Activated T-helper 2 cell treated with anti-CD3 and anti-CD28 coated beads, Interferon-gamma antibody, Interleukin-2, Interleukin-4, amounts not matched to agents 10 μg/mL and 5 μg/mL and 100 μg/mL, durations not matched to agents 14 hours and 24 hours and 36 hours (primary cell): ENCODE measurements at regions not wholly inside any gene's neighbourhood (a gene's known extent, or its start where the extent isn't known, plus 50 kb on each side); places are given as distances from the start of the nearest gene placed in this dataset.

Experiments
- DNase-seq: peaks from one replicate; pipeline ENCODE4 v3.0.0; 2021; ENCODE audit warnings: low spot score
- H3K27ac Mint-ChIP-seq: one replicate; pipeline ENCODE4 v1.8.0; 2021; ENCODE audit warnings: mixed read lengths
- H3K27me3 Mint-ChIP-seq: one replicate; pipeline ENCODE4 v1.8.0; 2021; ENCODE audit warnings: low read depth, mixed read lengths
- H3K36me3 Mint-ChIP-seq: one replicate; pipeline ENCODE4 v1.8.0; 2021; ENCODE audit warnings: low read depth, mixed read lengths
- H3K4me1 Mint-ChIP-seq: one replicate; pipeline ENCODE4 v1.8.0; 2021; ENCODE audit warnings: low read depth, mixed read lengths
- H3K4me3 Mint-ChIP-seq: one replicate; pipeline ENCODE4 v1.8.0; 2021; ENCODE audit warnings: low read depth, mild to moderate bottlenecking, moderate library complexity, mixed read lengths
- H3K9me3 Mint-ChIP-seq: one replicate; pipeline ENCODE4 v1.8.0; 2021; ENCODE audit warnings: mixed read lengths
- intact Hi-C: fragments of 100-400 bp; cut with micrococcal nuclease; formaldehyde crosslinking; loops from one replicate; pipeline ENCODE4 v1.15.1; 2023

- H3K27ac Mint-ChIP-seq: no peak overlapping the region
- H3K27me3 Mint-ChIP-seq: no peaks in the 10 kb centered on the region
- H3K36me3 Mint-ChIP-seq: no peaks in the 10 kb centered on the region
- no peak overlapping the region for H3K4me3 Mint-ChIP-seq
- intact Hi-C loops: no loop called here
- no peak for DNase-seq
- H3K4me1 Mint-ChIP-seq: no peaks in the 10 kb centered on the region
- peaks cover 12% of the 10 kb centered on the region for H3K9me3 Mint-ChIP-seq
Observed at GRCh38 chr10:31694126-31694685, 234.4 kb downstream of the ARHGAP12 start.

- intact Hi-C loops: no loop called here
- DNase-seq: no peak
- peaks cover 18% of the 10 kb centered on the region for H3K9me3 Mint-ChIP-seq
- H3K27me3 Mint-ChIP-seq: no peaks in the 10 kb centered on the region
- no peak overlapping the region for H3K27ac Mint-ChIP-seq
- H3K4me1 Mint-ChIP-seq: no peaks in the 10 kb centered on the region
- H3K36me3 Mint-ChIP-seq: no peaks in the 10 kb centered on the region
- H3K4me3 Mint-ChIP-seq: no peak overlapping the region
Observed at GRCh38 chr10:31693491-31693890, 235.1 kb downstream of the ARHGAP12 start.

- Mint-ChIP-seq H3K27me3 (no peaks in the 10 kb centered on the region), H3K9me3 (peaks cover 38% of the 10 kb centered on the region), H3K4me1 (no peaks in the 10 kb centered on the region), H3K36me3 (no peaks in the 10 kb centered on the region), H3K4me3 (no peak overlapping the region), H3K27ac (no peak overlapping the region)
- intact Hi-C loops: loop anchor here (5.0 to 10.0 kb wide), 2 partner anchors 58 to 904 kb away; no protein-coding TSS in a partner anchor
- DNase-seq: no peak
Observed at GRCh38 chr10:31689233-31689632, 239.4 kb downstream of the ARHGAP12 start.

- Mint-ChIP-seq H3K27me3 (no peaks in the 10 kb centered on the region), H3K27ac (no peak overlapping the region), H3K4me3 (no peak overlapping the region), H3K9me3 (peaks cover 49% of the 10 kb centered on the region), H3K36me3 (no peaks in the 10 kb centered on the region), H3K4me1 (no peaks in the 10 kb centered on the region)
- intact Hi-C loops: loop anchor here (5.0 to 10.0 kb wide), 2 partner anchors 59 to 903 kb away; no protein-coding TSS in a partner anchor
- DNase-seq: no peak
Observed at GRCh38 chr10:31687663-31688482, 240.8 kb downstream of the ARHGAP12 start.

GRCh38 chr10:31686599-31686998, 242.0 kb downstream of the ARHGAP12 start:
- no peak for DNase-seq
- no peaks in the 10 kb centered on the region for H3K4me1 Mint-ChIP-seq
- intact Hi-C loops: loop anchor here (5.0 to 10.0 kb wide), 2 partner anchors 61 to 902 kb away; no protein-coding TSS in a partner anchor
- H3K4me3 Mint-ChIP-seq: no peak overlapping the region
- no peaks in the 10 kb centered on the region for H3K36me3 Mint-ChIP-seq
- H3K9me3 Mint-ChIP-seq: peaks cover 61% of the 10 kb centered on the region
- H3K27ac Mint-ChIP-seq: no peak overlapping the region
- no peaks in the 10 kb centered on the region for H3K27me3 Mint-ChIP-seq

- Mint-ChIP-seq H3K9me3 (peaks cover 44% of the 10 kb centered on the region), H3K4me3 (no peak overlapping the region), H3K27ac (no peak overlapping the region), H3K36me3 (no peaks in the 10 kb centered on the region), H3K27me3 (no peaks in the 10 kb centered on the region), H3K4me1 (no peaks in the 10 kb centered on the region)
- intact Hi-C loops: loop anchor here (10.0 kb wide), 1 partner anchor 899 kb away; no protein-coding TSS in a partner anchor
- DNase-seq: no peak
Observed at GRCh38 chr10:31683682-31684081, 244.9 kb downstream of the ARHGAP12 start.

- intact Hi-C loops: loop anchor here (10.0 kb wide), 1 partner anchor 895 kb away; no protein-coding TSS in a partner anchor
- no peak for DNase-seq
- no peaks in the 10 kb centered on the region for H3K27me3 Mint-ChIP-seq
Observed at GRCh38 chr10:31679936-31680335, 248.7 kb downstream of the ARHGAP12 start.

GRCh38 chr10:31678575-31679516, 249.8 kb downstream of the ARHGAP12 start:
- intact Hi-C loops: no loop called here
- no peak for DNase-seq
- no peak overlapping the region for H3K27ac Mint-ChIP-seq
- no peak overlapping the region for H3K4me3 Mint-ChIP-seq
- no peaks in the 10 kb centered on the region for H3K4me1 Mint-ChIP-seq
- peaks cover 30% of the 10 kb centered on the region for H3K9me3 Mint-ChIP-seq
- H3K27me3 Mint-ChIP-seq: no peaks in the 10 kb centered on the region
- no peaks in the 10 kb centered on the region for H3K36me3 Mint-ChIP-seq

More at GRCh38 chr10:31679936-31680335, 248.7 kb downstream of the ARHGAP12 start:
- Mint-ChIP-seq H3K4me3 (no peak overlapping the region), H3K27ac (no peak overlapping the region), H3K4me1 (no peaks in the 10 kb centered on the region), H3K36me3 (no peaks in the 10 kb centered on the region), H3K9me3 (peaks cover 36% of the 10 kb centered on the region)

GRCh38 chr10:31678139-31678536, 250.5 kb downstream of the ARHGAP12 start:
- no peak overlapping the region for H3K27ac Mint-ChIP-seq
- intact Hi-C loops: no loop called here
- H3K4me3 Mint-ChIP-seq: no peak overlapping the region
- no peaks in the 10 kb centered on the region for H3K27me3 Mint-ChIP-seq
- no peaks in the 10 kb centered on the region for H3K36me3 Mint-ChIP-seq
- DNase-seq: no peak
- peaks cover 27% of the 10 kb centered on the region for H3K9me3 Mint-ChIP-seq
- H3K4me1 Mint-ChIP-seq: no peaks in the 10 kb centered on the region

GRCh38 chr10:31677195-31678138, 251.2 kb downstream of the ARHGAP12 start:
- no peak for DNase-seq
- Mint-ChIP-seq H3K4me3 (no peak overlapping the region), H3K9me3 (peaks cover 23% of the 10 kb centered on the region), H3K36me3 (no peaks in the 10 kb centered on the region), H3K27ac (no peak overlapping the region), H3K4me1 (no peaks in the 10 kb centered on the region), H3K27me3 (no peaks in the 10 kb centered on the region)
- intact Hi-C loops: no loop called here

GRCh38 chr10:31675726-31676125, 252.9 kb downstream of the ARHGAP12 start:
- Mint-ChIP-seq H3K4me1 (no peaks in the 10 kb centered on the region), H3K9me3 (peaks cover 28% of the 10 kb centered on the region), H3K27ac (no peak overlapping the region), H3K4me3 (no peak overlapping the region), H3K36me3 (no peaks in the 10 kb centered on the region), H3K27me3 (no peaks in the 10 kb centered on the region)
- intact Hi-C loops: no loop called here
- DNase-seq: no peak

GRCh38 chr10:31669357-31669756, 259.3 kb downstream of the ARHGAP12 start:
- Mint-ChIP-seq H3K27ac (no peak overlapping the region), H3K9me3 (peaks cover 20% of the 10 kb centered on the region), H3K4me1 (no peaks in the 10 kb centered on the region), H3K4me3 (no peak overlapping the region), H3K36me3 (no peaks in the 10 kb centered on the region), H3K27me3 (peaks cover 1% of the 10 kb centered on the region)
- intact Hi-C loops: no loop called here
- no peak for DNase-seq
